ENCODE measurements at regions not wholly inside any gene's neighbourhood (a gene's known extent, or its start where the extent isn't known, plus 50 kb on each side); places are given as distances from the start of the nearest gene placed in this dataset.
A peak's percentile ranks its signal among the peaks of the same experiment; 100 is the strongest.
"Not testable (repeated sequence)": the region's sequence is repeated elsewhere in the genome, so short reads cannot be mapped to it uniquely, and the experiment has no call there.

- DNase-seq: not testable (repeated sequence)
These were observed 324.9 kb upstream of the COX7C start for GRCh38 chr5:86292811-86293210.

GRCh38 chr5:86302643-86303042 is 315.1 kb upstream of the COX7C start:
- DNase-seq: not testable (repeated sequence)

GRCh38 chr5:86305050-86305449 is 312.7 kb upstream of the COX7C start:
- DNase-seq: peak in 2 of 3 donors; percentile 24 to 28

- no peak for DNase-seq
These were observed 302.8 kb upstream of the COX7C start for GRCh38 chr5:86314951-86315350.

GRCh38 chr5:86320266-86320665 is 297.5 kb upstream of the COX7C start:
- DNase-seq: no peak

- no peak for DNase-seq
These were observed 288.4 kb upstream of the COX7C start for GRCh38 chr5:86329318-86329717.

- DNase-seq: no peak
These were observed 287.0 kb upstream of the COX7C start for GRCh38 chr5:86330736-86331135.

- DNase-seq: no peak
These were observed 284.9 kb upstream of the COX7C start for GRCh38 chr5:86332851-86333250.

- DNase-seq: no peak
These were observed 279.9 kb upstream of the COX7C start for GRCh38 chr5:86337667-86338460.

GRCh38 chr5:86354664-86355063 is 263.1 kb upstream of the COX7C start:
- no peak for DNase-seq

GRCh38 chr5:86360801-86361200 is 256.9 kb upstream of the COX7C start:
- no peak for DNase-seq

- no peak for DNase-seq
These were observed 246.7 kb upstream of the COX7C start for GRCh38 chr5:86371061-86371460.

GRCh38 chr5:86374611-86375010 is 243.1 kb upstream of the COX7C start:
- no peak for DNase-seq

GRCh38 chr5:86376214-86376613 is 241.5 kb upstream of the COX7C start:
- DNase-seq: no peak

GRCh38 chr5:86403190-86403589 is 214.6 kb upstream of the COX7C start:
- no peak for DNase-seq

GRCh38 chr5:86404256-86404655 is 213.5 kb upstream of the COX7C start:
- DNase-seq: no peak

GRCh38 chr5:86407711-86408110 is 210.0 kb upstream of the COX7C start:
- DNase-seq: no peak

- DNase-seq: no peak
These were observed 206.1 kb upstream of the COX7C start for GRCh38 chr5:86411596-86411995.

GRCh38 chr5:86427158-86427557 is 190.6 kb upstream of the COX7C start:
- DNase-seq: no peak

GRCh38 chr5:86439593-86440110 is 178.1 kb upstream of the COX7C start:
- no peak for DNase-seq

GRCh38 chr5:86442036-86442745 is 175.6 kb upstream of the COX7C start:
- DNase-seq: no peak

- no peak for DNase-seq
These were observed 170.4 kb upstream of the COX7C start for GRCh38 chr5:86447362-86447761.

GRCh38 chr5:86452251-86452650 is 165.5 kb upstream of the COX7C start:
- DNase-seq: no peak

GRCh38 chr5:86460519-86460918 is 157.2 kb upstream of the COX7C start:
- no peak for DNase-seq

Measured in suppressor macrophage treated with lipopolysaccharide for 1 hour (primary cell).